ENCODE measurements at regions not wholly inside any gene's neighbourhood (a gene's known extent, or its start where the extent isn't known, plus 50 kb on each side); places are given as distances from the start of the nearest gene placed in this dataset.

GRCh38 chr3:46087871-46088270, 60.6 kb upstream of the XCR1 start:
- peak; percentile 38 for TF ChIP-seq CTCF (IDR thresholded peaks at IDR 0.05; ENCODE audit: low read depth, low read length, missing control alignments)
- DNase-seq (ENCODE audit: low read depth) = no peak
- no peak overlapping the region for H3K4me3 ChIP-seq (ENCODE audit: low read depth, low read length)

- no peak for DNase-seq (ENCODE audit: low read depth)
- no peak overlapping the region for H3K4me3 ChIP-seq (ENCODE audit: low read depth, low read length)
- TF ChIP-seq CTCF (IDR thresholded peaks at IDR 0.05; ENCODE audit: low read depth, low read length, missing control alignments) = no peak
These were observed 59.7 kb upstream of the XCR1 start for GRCh38 chr3:46086986-46087385.

- no peak for DNase-seq (ENCODE audit: low read depth)
- H3K4me3 ChIP-seq (ENCODE audit: low read depth, low read length) = no peak overlapping the region
- no peak for TF ChIP-seq CTCF (IDR thresholded peaks at IDR 0.05; ENCODE audit: low read depth, low read length, missing control alignments)
These were observed 58.8 kb upstream of the XCR1 start for GRCh38 chr3:46086083-46086437.

- TF ChIP-seq CTCF (IDR thresholded peaks at IDR 0.05; ENCODE audit: low read depth, low read length, missing control alignments) = no peak
- DNase-seq (ENCODE audit: low read depth) = no peak
- no peak overlapping the region for H3K4me3 ChIP-seq (ENCODE audit: low read depth, low read length)
These were observed 58.3 kb upstream of the XCR1 start for GRCh38 chr3:46085421-46086082.

- TF ChIP-seq CTCF (IDR thresholded peaks at IDR 0.05; ENCODE audit: low read depth, low read length, missing control alignments) = no peak
- no peak overlapping the region for H3K4me3 ChIP-seq (ENCODE audit: low read depth, low read length)
- no peak for DNase-seq (ENCODE audit: low read depth)
These were observed 56.7 kb upstream of the XCR1 start for GRCh38 chr3:46083956-46084355.

GRCh38 chr3:46082849-46083248, 55.6 kb upstream of the XCR1 start:
- TF ChIP-seq CTCF (IDR thresholded peaks at IDR 0.05; ENCODE audit: low read depth, low read length, missing control alignments) = no peak
- no peak overlapping the region for H3K4me3 ChIP-seq (ENCODE audit: low read depth, low read length)
- DNase-seq (ENCODE audit: low read depth) = no peak

GRCh38 chr3:46082021-46082420, 54.7 kb upstream of the XCR1 start:
- H3K4me3 ChIP-seq (ENCODE audit: low read depth, low read length) = no peak overlapping the region
- no peak for DNase-seq (ENCODE audit: low read depth)
- TF ChIP-seq CTCF (IDR thresholded peaks at IDR 0.05; ENCODE audit: low read depth, low read length, missing control alignments) = no peak
